SK-N-SH treated with all-trans-retinoic acid at 6 μM for 48 hours (cell line): ENCODE measurements at regions not wholly inside any gene's neighbourhood (a gene's known extent, or its start where the extent isn't known, plus 50 kb on each side); places are given as distances from the start of the nearest gene placed in this dataset.

Source experiments
- BACH2 ChIP-seq: fragments of 250-450 bp; sonication (Bioruptor Pico); IDR thresholded peaks from 2 replicates; pipeline ENCODE4 v1.9.0; 2021; ENCODE audit warnings: mild to moderate bottlenecking, borderline replicate concordance
- CREB5 ChIP-seq: fragments of 250-450 bp; sonication (Bioruptor Pico); IDR thresholded peaks from 2 replicates; pipeline ENCODE4 v1.5.1; 2020; ENCODE audit warnings: low read depth, mild to moderate bottlenecking, moderate library complexity
- PPARA ChIP-seq: fragments of 250-450 bp; sonication (Bioruptor Pico); IDR thresholded peaks from 2 replicates; pipeline ENCODE4 v1.5.0; 2020; ENCODE audit warnings: mild to moderate bottlenecking, borderline replicate concordance
- RARB ChIP-seq: fragments of 250-450 bp; sonication (Bioruptor Pico); IDR thresholded peaks from 2 replicates; pipeline ENCODE4 v1.8.0; 2021; ENCODE audit warnings: mild to moderate bottlenecking, moderate library complexity
- SNAI2 ChIP-seq: fragments of 250-450 bp; sonication (Bioruptor Pico); IDR thresholded peaks from 2 replicates; pipeline ENCODE4 v1.5.0; 2020; ENCODE audit warnings: mild to moderate bottlenecking, moderate library complexity
- TCF4 ChIP-seq: fragments of 250-450 bp; sonication (Bioruptor Pico); IDR thresholded peaks from 2 replicates; pipeline ENCODE4 v1.8.0; 2021; ENCODE audit warnings: mild to moderate bottlenecking, moderate library complexity, borderline replicate concordance
- ZFP30 ChIP-seq: fragments of 450-650 bp; formaldehyde crosslinking; IDR thresholded peaks from 2 replicates; pipeline ENCODE4 v1.5.0; 2022; ENCODE audit warnings: mild to moderate bottlenecking, moderate library complexity
- ZNF70 ChIP-seq: fragments of 450-650 bp; formaldehyde crosslinking; IDR thresholded peaks from 2 replicates; pipeline ENCODE4 v1.5.0; 2020; ENCODE audit warnings: mild to moderate bottlenecking, moderate library complexity
- ZNF8 ChIP-seq: fragments of 450-650 bp; formaldehyde crosslinking; IDR thresholded peaks from 2 replicates; pipeline ENCODE4 v1.5.0; 2020; ENCODE audit warnings: mild to moderate bottlenecking, moderate library complexity
- TF ChIP-seq, protein P1 (sequence below): fragments of 250-450 bp; sonication (Bioruptor Pico); IDR thresholded peaks from 2 replicates; pipeline ENCODE4 v1.5.0; 2020; ENCODE audit warnings: mild to moderate bottlenecking, moderate library complexity
- TF ChIP-seq, protein P2 (sequence below): fragments of 250-450 bp; sonication (Bioruptor Pico); IDR thresholded peaks from 2 replicates; pipeline ENCODE4 v1.8.0; 2020; ENCODE audit warnings: mild to moderate bottlenecking, moderate library complexity, borderline replicate concordance

DNA sequence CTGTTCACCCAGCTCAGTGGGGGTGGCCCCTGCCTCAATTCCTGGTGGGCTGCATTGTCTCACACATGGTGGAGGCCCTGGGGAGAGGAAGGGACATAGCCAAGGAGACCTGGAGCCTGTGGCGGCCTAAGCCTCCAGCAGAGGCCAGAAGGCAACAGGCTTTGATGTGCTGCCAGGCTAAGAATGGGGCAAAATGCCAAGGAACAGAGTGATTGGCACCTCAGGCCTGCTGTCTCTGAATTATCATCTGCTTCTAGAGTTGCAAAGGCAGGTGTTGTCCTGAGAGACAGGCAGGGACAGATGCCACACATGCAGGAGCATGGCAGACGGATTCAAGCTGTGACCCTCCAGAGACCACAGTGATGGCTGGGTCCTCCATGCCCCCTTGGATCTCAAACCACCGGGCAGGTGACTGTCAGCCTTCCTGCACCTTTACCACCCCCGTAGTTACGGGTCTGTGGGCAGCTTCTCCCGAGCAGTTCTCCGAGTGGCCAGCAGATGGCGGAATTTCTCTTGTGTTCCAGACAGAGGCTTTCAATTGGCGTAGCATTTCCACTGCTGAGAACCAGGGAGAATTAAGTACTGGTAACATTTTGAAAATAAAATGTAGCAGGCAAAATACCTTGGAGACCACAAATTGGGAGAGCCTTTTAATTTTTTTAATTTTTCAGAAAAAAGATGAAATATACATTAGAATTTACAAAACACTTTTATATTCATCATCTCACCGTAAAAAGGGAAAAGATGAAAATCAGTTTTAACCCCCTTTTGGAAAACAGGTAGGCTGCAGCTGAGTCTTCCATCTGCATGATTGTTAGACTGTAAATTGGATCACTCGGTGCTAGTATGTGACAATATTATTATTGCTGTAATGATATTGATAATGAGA, 525.5 kb upstream of the CFAP20DC start:
- TF ChIP-seq SNAI2 (CRISPR knock-in tag) (no peak), PPARA (CRISPR knock-in tag) (no peak), ZFP30 (no peak), ZNF70 (CRISPR knock-in tag) (no peak), ZNF8 (CRISPR knock-in tag) (no peak), CREB5 (no peak), BACH2 (CRISPR knock-in tag) (no peak), RARB (CRISPR knock-in tag) (no peak), TCF4 (CRISPR knock-in tag) (no peak)
- TF ChIP-seq, protein P1, sequence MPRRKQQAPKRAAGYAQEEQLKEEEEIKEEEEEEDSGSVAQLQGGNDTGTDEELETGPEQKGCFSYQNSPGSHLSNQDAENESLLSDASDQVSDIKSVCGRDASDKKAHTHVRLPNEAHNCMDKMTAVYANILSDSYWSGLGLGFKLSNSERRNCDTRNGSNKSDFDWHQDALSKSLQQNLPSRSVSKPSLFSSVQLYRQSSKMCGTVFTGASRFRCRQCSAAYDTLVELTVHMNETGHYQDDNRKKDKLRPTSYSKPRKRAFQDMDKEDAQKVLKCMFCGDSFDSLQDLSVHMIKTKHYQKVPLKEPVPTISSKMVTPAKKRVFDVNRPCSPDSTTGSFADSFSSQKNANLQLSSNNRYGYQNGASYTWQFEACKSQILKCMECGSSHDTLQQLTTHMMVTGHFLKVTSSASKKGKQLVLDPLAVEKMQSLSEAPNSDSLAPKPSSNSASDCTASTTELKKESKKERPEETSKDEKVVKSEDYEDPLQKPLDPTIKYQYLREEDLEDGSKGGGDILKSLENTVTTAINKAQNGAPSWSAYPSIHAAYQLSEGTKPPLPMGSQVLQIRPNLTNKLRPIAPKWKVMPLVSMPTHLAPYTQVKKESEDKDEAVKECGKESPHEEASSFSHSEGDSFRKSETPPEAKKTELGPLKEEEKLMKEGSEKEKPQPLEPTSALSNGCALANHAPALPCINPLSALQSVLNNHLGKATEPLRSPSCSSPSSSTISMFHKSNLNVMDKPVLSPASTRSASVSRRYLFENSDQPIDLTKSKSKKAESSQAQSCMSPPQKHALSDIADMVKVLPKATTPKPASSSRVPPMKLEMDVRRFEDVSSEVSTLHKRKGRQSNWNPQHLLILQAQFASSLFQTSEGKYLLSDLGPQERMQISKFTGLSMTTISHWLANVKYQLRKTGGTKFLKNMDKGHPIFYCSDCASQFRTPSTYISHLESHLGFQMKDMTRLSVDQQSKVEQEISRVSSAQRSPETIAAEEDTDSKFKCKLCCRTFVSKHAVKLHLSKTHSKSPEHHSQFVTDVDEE (CRISPR knock-in tag) = no peak
- TF ChIP-seq, protein P2, sequence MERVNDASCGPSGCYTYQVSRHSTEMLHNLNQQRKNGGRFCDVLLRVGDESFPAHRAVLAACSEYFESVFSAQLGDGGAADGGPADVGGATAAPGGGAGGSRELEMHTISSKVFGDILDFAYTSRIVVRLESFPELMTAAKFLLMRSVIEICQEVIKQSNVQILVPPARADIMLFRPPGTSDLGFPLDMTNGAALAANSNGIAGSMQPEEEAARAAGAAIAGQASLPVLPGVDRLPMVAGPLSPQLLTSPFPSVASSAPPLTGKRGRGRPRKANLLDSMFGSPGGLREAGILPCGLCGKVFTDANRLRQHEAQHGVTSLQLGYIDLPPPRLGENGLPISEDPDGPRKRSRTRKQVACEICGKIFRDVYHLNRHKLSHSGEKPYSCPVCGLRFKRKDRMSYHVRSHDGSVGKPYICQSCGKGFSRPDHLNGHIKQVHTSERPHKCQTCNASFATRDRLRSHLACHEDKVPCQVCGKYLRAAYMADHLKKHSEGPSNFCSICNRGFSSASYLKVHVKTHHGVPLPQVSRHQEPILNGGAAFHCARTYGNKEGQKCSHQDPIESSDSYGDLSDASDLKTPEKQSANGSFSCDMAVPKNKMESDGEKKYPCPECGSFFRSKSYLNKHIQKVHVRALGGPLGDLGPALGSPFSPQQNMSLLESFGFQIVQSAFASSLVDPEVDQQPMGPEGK = no peak
